Mesenteric fat pad (tissue), 1 donor: ENCODE measurements at regions not wholly inside any gene's neighbourhood (a gene's known extent, or its start where the extent isn't known, plus 50 kb on each side); places are given as distances from the start of the nearest gene placed in this dataset.
"Not testable (repeated sequence)": the region's sequence is repeated elsewhere in the genome, so short reads cannot be mapped to it uniquely, and the experiment has no call there.

Experiments used
- DNase-seq: peaks from one replicate; pipeline ENCODE4 v3.0.0-alpha.2; 2020; ENCODE audit warnings: low spot score
- donor health status: DM: yes; HTN: yes; CAD: no.

DNA sequence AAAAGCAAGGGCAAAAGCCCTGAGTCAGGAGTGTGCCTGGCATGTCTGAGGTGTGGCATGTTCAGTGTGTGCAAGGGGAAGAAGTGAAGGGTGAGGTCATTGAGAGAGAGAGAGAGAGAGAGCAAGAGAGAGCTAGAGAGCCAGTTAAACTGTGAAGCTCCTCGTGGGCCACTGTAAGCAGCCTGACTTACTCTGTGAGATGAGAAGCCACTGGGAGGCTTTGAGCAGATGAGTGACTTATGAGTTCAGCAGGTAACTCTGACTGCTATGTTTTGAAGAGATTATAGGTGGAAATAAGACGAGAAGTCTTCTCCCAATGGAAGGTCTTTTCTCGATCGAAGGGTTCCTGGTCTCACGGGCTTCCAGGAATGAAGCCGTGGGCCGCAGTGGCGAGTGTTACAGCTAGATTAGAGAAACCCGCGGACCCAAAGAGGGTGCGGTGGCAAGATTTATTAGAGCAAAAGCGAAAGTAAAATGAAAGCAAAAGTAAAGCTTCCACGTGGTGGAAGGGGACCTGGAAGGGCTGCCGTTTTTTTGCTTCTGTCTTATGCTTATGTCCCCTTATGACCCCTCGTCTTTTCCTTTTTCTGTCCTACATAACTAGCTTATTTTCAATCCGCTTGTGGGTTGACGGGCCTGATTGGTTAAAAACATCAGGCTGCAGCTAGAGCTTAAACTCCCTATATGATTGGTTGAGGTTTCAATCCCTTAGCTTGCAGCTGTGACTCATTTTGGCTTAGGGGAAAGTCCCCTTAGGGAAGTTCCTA lies 323.1 kb upstream of the FAM78B start:
- no peak for DNase-seq

DNA sequence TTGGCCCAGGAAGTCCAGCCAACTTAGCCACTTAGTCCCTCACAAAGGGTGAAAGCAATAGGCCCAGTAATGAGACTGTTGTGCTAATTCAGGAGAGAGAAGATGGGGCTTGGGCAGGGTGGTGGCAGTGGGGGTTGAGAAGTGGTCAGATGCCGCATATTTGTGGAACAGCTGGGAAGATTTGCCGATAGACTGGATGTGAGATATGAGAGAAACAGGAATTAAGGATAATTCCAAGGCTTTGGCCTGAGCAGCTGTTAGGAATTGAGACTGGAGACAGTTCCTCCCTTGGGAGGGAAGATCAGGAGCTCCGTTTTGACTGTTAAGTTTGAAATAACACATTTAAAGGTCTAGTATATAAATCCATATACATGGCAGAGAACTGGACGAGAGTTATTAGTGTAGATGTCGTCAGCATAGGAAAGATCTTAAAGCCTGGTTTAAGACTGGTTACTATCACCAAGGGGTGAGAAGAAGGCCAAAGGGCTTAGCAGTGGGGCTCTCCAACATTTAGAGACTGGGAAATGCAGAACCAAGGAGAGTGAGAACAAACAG lies 323.7 kb upstream of the FAM78B start:
- no peak for DNase-seq

DNA sequence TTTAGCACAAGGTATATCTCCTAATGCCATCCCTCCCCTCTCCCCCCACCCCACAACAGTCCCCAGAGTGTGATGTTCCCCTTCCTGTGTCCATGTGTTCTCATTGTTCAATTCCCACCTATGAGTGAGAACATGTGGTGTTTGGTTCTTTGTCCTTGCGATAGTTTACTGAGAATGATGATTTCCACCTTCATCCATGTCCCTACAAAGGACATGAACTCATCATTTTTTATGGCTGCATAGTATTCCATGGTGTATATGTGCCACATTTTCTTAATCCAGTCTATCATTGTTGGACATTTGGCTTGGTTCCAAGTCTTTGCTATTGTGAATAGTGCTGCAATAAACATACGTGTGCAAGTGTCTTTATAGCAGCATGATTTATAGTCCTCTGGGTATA lies 327.0 kb upstream of the FAM78B start:
- DNase-seq = not testable (repeated sequence)

DNA sequence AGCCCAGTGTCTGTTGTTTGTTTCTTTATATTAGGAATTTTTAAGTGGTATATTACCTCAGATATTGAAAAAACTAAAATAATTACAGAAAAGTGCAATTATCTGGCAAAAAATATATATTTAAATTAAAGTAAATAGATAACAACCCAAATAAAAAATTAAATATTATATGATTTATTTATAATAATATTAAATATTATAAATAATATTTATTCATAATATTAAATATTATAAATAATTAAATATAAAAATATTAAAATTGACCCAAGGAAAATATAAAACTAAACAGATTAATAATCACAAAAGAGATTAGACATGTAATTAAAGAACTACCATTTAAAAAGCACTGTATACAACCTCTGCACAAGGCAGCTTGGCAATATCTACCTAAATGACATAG lies 331.9 kb upstream of the POGK start:
- no peak for DNase-seq

DNA sequence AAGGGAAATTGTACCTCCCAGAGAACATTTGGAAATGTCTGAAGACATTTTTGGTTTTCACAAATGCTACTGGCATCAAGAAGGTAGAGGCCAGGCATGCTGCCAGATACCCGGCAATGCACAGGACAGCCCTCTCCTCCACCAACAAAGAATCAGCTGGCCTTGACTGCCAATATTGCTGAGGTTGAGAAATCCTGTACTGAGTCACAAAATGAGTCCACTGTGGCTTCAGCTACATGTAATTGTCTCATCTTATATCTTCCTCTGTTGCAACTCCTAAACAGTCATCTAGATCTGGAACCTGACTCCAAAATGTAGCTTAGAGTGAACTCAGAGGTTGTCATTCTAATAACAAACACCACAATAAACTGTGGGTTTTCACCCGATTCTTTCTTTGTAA lies 327.5 kb upstream of the POGK start:
- no peak for DNase-seq

DNA sequence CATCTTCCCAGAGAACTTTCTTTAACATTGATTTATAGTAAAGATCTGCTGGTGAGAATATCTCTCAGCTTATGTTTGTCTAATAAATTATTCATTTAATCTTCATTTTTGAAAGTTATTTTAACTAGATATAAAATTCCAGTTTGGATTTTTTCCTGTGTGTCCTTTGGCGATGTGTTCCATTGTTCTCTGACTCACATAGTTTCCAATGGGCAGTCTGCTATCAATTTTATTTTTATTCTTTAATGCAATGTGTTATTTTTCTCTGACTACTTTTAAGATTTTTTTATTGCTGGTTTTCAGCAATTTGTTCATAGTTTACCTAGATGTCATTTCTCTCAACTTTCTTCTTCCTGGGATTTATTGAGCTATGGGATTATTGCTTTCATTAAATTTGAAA lies 325.2 kb upstream of the POGK start:
- no peak for DNase-seq

DNA sequence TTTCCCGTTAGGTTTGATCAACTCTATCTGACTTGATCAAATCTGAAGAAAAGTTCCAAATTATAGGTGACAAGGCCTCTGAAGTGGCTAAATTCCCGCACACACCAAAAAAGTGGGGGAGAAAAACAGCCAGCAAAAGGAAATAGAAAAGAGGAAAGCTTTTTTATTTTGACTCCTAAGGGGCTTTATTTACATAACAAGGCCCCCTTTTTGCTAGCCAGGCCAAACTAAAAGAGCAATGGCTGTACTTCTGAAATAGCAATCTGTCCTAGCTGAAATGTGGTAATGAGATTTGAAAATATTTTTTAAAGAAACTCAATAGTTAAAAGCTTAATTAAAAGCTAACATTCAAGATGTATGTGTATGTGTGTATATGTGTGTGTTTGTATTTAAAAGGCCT lies 311.5 kb upstream of the POGK start:
- no peak for DNase-seq

DNA sequence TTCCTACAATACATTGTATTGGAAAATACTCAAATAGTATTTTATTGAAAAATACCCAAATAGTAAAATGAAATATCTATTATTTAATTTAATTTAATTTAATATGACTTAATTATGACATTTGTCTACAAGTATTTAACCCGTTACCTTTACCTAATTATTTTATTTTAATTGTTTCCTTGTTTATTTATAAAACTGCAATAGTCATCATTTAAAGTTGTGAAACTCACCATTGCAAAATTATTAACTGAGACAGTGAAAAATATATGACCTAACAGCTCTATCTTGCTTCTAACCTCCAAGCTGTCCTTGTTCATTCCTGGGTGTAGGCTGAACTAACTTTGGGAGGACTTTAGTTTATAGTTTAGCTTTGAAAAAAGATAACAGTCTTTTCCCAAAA lies 300.6 kb upstream of the POGK start:
- no peak for DNase-seq

DNA sequence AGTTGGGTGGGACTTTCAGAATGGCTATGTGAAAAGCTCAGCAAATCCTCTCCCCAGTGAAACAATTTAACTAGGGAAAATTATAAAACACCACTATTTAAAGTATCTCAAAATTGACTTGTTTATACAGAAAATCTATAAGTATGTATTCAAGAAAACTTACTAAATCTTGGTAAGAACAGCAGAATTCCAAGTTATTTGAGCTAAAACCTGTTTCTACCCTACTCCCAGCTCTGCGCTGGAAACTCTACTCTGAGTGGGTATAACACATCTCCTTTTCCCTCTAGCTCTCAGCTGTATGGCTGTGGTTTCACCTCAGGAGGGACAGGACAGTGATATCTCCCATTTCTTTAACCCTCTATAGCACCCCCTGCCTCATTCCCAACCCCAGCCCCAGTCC lies 295.2 kb upstream of the POGK start:
- no peak for DNase-seq

DNA sequence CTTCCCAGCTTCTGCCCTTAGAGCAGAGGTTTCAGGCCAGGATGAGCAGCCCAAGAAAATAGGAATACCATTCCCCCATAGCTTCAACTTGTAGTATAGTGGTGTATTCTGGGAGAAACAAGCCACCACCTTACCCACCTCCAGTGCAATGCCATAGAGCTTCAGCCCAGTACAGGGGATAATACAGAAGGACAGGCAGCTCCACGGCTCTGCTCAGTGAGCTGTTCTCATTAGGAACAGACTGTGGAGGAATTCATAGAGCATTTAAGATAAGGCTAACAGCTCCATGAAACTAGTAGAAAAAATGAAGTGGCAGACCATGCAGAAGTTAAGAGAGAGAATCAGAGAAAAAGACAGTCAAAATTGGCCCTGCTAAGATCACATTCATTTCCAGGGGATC lies 294.7 kb upstream of the POGK start:
- DNase-seq = no peak

DNA sequence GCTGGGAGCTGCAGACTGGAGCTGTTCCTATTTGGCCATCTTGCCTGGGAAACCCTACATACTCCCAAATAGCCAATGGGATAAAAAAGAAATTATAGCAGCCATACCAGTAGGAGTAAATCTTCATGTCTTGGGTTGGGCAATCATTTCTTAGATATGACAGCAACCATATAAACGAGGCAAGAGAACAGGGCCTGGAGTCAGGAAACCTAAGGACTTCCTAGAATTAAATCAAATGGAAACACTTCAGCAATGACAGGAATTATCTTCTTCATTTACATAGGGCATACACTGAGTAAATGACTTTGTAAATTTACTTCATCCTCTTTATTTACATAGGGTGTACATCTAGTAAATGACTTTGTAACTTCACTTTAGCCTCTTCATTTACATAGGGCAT lies 286.6 kb upstream of the POGK start:
- no peak for DNase-seq

DNA sequence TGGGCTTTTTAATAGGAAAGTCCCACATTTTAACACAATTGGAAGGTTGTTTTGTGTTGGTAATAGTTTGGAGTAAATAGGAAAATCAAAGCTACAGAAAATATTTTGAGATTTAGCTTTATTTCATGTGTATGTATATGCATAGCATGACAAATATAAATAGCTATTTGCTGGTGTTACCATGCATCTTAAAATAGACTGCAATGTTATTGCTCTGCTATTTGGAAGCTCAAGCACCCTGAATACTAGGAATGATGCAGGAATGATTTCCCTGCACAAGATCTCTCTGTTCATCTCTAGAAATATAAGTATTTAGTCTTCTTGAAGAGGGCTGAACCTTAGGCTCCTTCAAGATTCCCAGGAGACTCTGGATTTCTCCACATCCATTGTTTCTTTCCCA lies 268.3 kb upstream of the POGK start:
- DNase-seq = no peak

DNA sequence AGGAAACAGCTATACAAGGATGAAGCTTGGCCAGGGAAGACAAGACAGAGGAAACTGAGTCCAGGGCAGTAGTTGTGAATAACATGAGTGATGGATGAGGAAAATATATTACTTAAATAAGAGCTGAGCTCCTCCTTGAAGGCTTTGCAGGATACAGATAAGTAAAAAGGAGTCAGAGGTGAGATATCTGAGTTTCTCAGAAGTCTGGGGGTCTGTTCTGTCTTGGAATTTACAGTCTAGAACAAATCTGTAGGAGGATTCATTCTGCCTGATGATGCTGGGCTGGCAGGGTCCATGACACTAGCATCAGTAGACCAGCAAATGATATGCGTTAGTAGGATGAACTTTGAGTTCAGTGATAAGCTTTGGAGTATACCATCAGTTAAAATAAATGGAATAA lies 266.1 kb upstream of the POGK start:
- DNase-seq = no peak

DNA sequence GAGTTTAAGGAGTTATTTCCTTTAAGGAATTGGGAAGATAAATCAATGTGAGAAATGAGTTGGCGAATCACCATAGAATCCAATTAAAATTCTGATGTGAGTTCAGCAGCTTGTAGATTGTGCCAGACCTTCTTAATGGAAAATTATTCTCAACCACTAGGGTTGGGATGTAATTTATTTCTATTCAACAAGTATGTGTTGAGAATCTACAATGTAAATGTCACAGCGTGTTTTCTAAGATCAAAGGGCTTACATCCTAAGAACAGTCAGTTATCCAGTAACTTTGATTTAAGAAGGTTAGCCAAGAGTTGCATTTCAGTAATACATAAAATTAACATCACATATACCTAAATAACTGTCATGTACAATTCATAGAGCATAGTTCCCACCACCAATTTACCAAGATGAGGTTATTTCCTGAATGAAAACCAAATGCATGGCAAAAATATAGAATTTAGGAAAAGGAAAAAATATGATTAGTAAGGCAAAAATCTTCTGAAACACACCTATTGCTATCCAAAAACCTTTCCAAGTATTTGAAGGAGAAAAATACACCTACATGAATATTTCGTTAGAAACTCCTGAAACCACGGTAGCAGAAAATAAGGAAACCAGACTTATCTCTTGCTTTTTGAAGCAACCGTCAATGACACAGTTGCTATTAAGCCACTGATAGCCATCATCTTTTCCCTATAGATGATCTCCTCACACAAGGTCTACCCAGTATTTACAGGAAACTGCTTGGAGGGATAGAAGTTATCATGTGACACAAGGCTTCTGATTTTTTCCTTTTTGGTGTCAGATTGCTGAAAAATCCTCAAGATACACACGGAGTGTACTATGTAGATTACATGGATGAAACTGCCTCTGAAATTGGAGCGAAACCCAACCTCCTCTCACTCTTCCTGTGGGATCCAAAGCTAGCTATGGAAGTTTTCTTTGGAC lies 259.4 kb upstream of the POGK start:
- DNase-seq = no peak

DNA sequence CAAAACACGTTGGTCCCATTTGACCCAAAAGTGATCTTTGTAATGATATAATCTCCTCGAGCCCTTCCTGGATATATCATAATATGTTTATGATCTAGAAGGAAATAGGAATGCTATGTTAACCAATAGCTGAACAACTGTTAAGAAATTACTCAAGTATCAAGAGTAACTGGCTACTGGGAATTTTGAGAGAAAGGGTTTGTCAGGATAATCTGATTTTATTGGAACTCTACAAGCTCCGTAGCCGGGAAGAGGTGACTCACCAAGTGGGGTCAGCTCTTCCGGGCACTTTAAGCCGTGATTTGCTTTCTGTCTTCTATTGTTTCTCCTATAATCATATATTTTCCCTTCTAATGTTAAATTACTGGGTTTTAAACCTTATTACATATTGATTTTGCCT lies 250.5 kb upstream of the POGK start:
- DNase-seq = no peak

DNA sequence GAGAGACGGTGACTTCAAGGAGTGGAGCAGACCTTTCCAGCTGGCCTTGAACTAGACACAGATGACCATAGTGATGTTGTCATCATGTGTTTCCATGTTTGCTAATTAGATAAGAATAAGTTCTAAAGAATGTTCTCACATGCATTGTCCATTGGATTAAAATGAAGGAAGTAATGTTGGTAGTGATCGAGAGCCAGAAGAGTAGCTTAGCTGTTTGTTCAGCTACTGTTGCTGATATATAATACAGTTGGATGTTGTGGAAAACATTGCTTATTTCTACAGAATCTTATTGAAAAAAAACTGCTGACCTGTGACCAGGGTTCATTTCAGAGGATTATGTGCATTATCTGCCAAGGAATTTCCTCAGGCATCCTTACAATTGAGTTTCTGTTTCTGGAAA lies 249.1 kb upstream of the POGK start:
- no peak for DNase-seq

DNA sequence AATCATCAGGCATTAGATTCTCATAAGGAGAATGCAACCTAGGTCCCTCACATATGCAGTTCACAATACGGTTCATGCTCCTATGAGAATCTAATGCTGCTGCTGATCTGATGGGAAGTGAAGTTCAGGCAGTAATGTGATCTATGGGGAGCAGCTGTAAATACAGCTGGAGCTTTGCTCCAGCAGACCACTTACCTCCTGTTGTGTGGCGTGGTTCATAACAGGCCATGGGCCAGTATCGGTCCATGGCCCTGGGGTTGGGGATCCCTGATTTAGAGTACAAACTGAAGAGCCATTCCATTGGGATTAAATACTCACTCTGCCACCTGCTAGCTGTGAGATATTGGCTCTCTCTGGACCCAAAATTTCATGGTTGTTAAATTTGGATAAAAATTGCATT lies 244.6 kb upstream of the POGK start:
- DNase-seq = no peak

DNA sequence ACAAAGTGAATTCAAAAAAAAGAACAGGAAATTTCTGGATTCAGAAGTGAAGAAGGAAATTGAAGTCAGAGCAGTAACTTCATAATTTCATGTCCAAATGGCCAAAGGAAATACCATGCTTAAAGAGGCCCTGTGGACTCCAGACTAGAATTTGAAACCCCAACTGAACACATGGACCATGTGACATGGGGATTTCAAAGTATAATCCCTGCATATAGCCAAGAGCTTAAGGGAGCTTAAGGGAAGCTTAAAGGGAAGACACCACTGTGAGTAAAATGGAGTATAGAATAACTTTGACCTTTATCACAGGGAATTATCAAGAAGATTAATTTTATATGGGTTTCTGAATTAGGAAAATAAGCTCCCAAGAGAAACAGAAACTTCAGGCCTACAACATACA lies 241.8 kb upstream of the POGK start:
- no peak for DNase-seq

DNA sequence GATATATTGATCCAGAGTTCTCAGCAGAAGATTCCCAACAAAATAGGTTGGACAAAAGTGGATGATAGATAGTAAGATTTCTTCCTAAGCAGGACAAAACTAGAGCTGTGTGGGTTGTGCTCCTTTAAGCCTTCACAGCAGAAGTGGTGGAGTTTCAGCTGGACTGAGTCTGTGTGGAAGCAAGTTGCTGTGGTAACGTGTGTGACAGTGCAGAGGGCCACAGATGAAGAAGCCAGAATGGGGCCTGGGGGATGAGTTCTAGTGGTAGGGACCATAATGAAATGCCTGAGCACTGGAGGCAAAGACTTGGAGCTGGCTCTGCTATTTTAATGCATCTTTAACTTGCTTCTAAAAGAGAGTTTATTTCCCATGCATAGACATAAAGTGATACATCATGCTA lies 238.7 kb upstream of the POGK start:
- DNase-seq = no peak

DNA sequence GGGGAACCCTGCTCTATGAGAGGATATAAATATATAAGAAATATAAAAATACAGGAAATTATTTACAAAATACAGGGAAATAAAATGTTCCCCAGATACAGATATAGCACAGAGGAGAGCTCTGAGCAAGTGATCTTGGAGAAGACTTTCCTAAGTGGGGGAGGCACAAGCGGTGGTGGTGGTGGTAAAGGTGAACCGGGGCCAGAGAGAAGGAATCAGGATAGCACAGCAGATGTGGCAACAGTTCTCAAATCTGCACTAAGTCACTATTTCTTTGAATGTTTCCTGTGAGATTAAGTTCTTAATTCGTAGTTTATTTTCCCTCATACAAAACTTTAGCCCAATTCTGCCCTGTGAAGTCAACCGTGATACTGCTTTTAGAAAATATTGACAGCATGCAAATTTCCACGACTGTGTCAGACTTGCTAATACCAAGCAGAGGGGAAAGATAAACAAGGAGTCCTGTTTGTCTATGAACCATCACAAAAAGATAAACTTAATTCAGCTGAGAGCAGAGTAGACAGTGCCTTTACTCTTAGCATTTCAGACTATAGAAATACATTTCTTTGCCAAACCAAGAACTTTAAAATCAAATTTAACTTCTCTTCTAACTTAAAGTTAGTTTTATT lies 237.5 kb upstream of the POGK start:
- DNase-seq = no peak

DNA sequence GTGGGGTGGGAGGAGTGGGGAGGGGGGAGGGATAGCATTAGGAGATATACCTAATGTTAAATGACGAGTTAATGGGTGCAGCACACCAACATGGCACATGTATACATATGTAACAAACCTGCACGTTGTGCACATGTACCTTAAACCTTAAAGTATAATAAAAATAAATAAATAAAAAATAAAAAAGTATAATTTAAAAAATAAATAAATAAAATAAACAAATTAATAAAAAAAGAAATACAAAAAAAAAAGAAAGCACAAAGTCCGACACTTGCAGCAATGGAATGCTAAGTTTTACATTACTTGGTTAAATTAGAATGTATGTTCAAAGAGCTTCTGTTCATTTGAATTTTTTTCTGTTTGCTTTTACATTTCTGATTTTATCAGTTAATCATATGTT lies 236.5 kb upstream of the POGK start:
- not testable (repeated sequence) for DNase-seq

DNA sequence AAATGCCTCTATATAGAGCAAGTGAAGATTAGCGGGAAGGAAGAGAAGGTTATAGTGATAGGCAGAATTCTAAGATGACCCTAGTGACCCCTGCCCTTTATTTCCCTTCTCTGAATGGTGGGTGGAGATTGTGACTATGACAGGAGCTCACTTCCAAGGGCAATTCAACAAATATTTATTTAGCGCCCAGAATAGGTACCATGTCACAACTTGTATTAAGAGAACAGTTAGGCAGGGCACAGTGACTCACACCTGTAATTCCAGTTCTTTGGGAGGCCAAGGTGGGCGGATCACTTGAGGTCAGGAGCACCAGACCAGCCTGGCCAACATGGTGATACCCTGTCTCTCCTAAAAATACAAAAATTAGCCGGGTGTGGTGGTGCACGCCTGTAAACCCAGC lies 236.0 kb upstream of the POGK start:
- DNase-seq = no peak
